ENCODE measurements at regions not wholly inside any gene's neighbourhood (a gene's known extent, or its start where the extent isn't known, plus 50 kb on each side); places are given as distances from the start of the nearest gene placed in this dataset.

DNA sequence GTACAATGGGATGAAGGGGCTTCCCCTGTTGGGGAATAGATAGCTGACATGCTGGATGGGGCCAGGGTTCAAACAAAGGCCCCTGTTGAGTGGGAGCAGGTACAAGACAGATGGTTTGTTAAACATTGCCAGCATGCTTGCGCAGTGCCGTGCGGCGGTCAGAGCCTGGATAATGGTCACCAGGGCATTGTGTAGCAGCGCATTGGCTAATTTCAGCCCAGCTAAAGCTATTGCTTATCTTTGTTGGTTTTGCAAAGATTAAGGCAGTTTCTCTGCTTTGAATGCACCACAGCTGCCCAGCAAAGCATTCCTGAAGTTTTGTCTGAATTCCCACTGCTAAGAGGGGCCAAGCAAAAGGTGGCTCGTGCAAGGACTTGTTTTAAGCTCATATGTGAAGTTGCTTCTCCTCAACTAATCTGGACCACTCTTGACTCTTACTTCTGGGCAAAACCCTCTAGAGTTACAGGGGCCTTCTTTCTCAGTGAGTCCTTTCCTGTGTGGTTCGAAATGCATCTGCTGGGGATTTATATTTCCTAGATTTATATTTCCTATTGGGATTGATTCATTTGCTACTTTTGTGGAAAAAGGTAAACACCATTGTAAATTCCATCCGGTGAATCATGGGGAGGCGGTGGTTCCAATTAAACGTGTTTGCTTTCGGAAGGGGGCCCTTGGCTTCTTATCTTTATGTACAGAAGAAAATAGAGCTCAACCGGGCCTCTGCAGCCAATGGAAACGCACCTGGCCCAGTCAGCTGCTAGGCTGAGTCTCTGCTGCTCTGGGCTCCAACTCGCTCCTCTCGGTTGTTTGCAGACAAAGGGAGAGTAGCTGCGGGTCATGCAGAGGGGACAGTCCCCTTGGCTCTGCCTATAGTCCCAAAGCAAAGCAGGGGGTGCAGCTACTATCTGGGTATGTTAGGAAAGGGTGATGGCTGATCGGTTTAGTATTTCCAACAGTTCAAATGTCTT, 72.1 kb downstream of the FOXA2 start (continued):
- TF ChIP-seq SMAD9 (CRISPR knock-in tag; IDR thresholded peaks at IDR 0.05) (no peak), MYPOP (CRISPR knock-in tag; IDR thresholded peaks at IDR 0.05) (no peak), SP140L (CRISPR knock-in tag; IDR thresholded peaks at IDR 0.05; ENCODE audit: borderline replicate concordance) (0 out of 2 replicates have a peak, but pooled peaks have one; percentile 63), ZNF337 (CRISPR knock-in tag; IDR thresholded peaks at IDR 0.05; ENCODE audit: borderline replicate concordance, low read depth) (no peak), KLF15 (CRISPR knock-in tag; IDR thresholded peaks at IDR 0.05; ENCODE audit: borderline replicate concordance) (peak; percentile 55; the same call in 1 of the 2 replicates), THYN1 (CRISPR knock-in tag; IDR thresholded peaks at IDR 0.05; ENCODE audit: borderline replicate concordance, low read depth) (no peak), FOXJ3 (CRISPR knock-in tag; IDR thresholded peaks at IDR 0.05; ENCODE audit: borderline replicate concordance) (peak; percentile 95), STAG1 (CRISPR knock-in tag; IDR thresholded peaks at IDR 0.05) (peak; percentile 58), PAF1 (CRISPR knock-in tag; IDR thresholded peaks at IDR 0.05) (no peak), SP2 (CRISPR knock-in tag; IDR thresholded peaks at IDR 0.05) (no peak), PHF21A (CRISPR knock-in tag; IDR thresholded peaks at IDR 0.05) (peak; percentile 99), ZMAT3 (CRISPR knock-in tag; conservative IDR thresholded peaks at IDR 0.05) (peak; percentile 90), GPN1 (CRISPR knock-in tag; IDR thresholded peaks at IDR 0.05; ENCODE audit: borderline replicate concordance) (no peak), PAX8 (CRISPR knock-in tag; IDR thresholded peaks at IDR 0.05; ENCODE audit: borderline replicate concordance) (no peak), GATA4 (IDR thresholded peaks at IDR 0.05; ENCODE audit: borderline replicate concordance, low read depth) (peak; percentile 97), SNAI1 (CRISPR knock-in tag; IDR thresholded peaks at IDR 0.05; ENCODE audit: borderline replicate concordance) (peak; percentile 93; the same call in 1 of the 2 replicates), SUZ12 (IDR thresholded peaks at IDR 0.05; ENCODE audit: low read depth, low read length) (no peak), ZBTB8A (CRISPR knock-in tag; IDR thresholded peaks at IDR 0.05; ENCODE audit: borderline replicate concordance, low read depth) (peak; percentile 39; the same call in 1 of the 2 replicates)
- TF ChIP-seq, protein P1, sequence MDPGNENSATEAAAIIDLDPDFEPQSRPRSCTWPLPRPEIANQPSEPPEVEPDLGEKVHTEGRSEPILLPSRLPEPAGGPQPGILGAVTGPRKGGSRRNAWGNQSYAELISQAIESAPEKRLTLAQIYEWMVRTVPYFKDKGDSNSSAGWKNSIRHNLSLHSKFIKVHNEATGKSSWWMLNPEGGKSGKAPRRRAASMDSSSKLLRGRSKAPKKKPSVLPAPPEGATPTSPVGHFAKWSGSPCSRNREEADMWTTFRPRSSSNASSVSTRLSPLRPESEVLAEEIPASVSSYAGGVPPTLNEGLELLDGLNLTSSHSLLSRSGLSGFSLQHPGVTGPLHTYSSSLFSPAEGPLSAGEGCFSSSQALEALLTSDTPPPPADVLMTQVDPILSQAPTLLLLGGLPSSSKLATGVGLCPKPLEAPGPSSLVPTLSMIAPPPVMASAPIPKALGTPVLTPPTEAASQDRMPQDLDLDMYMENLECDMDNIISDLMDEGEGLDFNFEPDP (CRISPR knock-in tag; conservative IDR thresholded peaks at IDR 0.05): no peak
- TF ChIP-seq, protein P2, sequence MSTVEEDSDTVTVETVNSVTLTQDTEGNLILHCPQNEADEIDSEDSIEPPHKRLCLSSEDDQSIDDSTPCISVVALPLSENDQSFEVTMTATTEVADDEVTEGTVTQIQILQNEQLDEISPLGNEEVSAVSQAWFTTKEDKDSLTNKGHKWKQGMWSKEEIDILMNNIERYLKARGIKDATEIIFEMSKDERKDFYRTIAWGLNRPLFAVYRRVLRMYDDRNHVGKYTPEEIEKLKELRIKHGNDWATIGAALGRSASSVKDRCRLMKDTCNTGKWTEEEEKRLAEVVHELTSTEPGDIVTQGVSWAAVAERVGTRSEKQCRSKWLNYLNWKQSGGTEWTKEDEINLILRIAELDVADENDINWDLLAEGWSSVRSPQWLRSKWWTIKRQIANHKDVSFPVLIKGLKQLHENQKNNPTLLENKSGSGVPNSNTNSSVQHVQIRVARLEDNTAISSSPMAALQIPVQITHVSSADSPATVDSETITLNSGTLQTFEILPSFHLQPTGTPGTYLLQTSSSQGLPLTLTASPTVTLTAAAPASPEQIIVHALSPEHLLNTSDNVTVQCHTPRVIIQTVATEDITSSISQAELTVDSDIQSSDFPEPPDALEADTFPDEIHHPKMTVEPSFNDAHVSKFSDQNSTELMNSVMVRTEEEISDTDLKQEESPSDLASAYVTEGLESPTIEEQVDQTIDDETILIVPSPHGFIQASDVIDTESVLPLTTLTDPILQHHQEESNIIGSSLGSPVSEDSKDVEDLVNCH (CRISPR knock-in tag; IDR thresholded peaks at IDR 0.05): no peak
- TF ChIP-seq, protein P3, sequence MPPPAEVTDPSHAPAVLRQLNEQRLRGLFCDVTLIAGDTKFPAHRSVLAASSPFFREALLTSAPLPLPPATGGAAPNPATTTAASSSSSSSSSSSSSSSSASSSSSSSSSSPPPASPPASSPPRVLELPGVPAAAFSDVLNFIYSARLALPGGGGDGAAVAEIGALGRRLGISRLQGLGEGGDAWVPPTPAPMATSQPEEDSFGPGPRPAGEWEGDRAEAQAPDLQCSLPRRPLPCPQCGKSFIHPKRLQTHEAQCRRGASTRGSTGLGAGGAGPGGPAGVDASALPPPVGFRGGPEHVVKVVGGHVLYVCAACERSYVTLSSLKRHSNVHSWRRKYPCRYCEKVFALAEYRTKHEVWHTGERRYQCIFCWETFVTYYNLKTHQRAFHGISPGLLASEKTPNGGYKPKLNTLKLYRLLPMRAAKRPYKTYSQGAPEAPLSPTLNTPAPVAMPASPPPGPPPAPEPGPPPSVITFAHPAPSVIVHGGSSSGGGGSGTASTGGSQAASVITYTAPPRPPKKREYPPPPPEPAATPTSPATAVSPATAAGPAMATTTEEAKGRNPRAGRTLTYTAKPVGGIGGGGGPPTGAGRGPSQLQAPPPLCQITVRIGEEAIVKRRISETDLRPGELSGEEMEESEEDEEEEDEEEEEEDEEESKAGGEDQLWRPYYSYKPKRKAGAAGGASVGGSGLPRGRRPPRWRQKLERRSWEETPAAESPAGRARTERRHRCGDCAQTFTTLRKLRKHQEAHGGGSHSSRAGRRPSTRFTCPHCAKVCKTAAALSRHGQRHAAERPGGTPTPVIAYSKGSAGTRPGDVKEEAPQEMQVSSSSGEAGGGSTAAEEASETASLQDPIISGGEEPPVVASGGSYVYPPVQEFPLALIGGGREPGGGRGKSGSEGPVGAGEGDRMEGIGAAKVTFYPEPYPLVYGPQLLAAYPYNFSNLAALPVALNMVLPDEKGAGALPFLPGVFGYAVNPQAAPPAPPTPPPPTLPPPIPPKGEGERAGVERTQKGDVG (CRISPR knock-in tag; IDR thresholded peaks at IDR 0.05; ENCODE audit: borderline replicate concordance): no peak

Measured in HepG2 (cell line).